Kidney epithelial cell (primary cell): ENCODE measurements at regions not wholly inside any gene's neighbourhood (a gene's known extent, or its start where the extent isn't known, plus 50 kb on each side); places are given as distances from the start of the nearest gene placed in this dataset.
"Not testable (repeated sequence)": the region's sequence is repeated elsewhere in the genome, so short reads cannot be mapped to it uniquely, and the experiment has no call there.

Experiments
- DNase-seq: peaks from one replicate; pipeline ENCODE4 v3.0.0-alpha.2; 2010; ENCODE audit warnings: low read depth
- H3K27me3 ChIP-seq: 2 replicates; pipeline ENCODE4 v1.6.0; 2011; ENCODE audit warnings: low read length; ENCODE audit not compliant: control insufficient read depth, insufficient read depth
- H3K36me3 ChIP-seq: 2 replicates; pipeline ENCODE4 v1.5.1; 2011; ENCODE audit warnings: low read length; ENCODE audit not compliant: control insufficient read depth, insufficient read depth
- H3K4me3 ChIP-seq: 2 replicates; pipeline ENCODE4 v1.5.1; 2011; ENCODE audit warnings: low read depth, mild to moderate bottlenecking, control low read depth, low read length
- CTCF ChIP-seq: IDR thresholded peaks from 2 replicates; pipeline ENCODE4 v1.5.1; 2011; ENCODE audit warnings: mild to moderate bottlenecking, moderate library complexity, low read length, control low read depth, inconsistent platforms; ENCODE audit not compliant: insufficient read depth, poor library complexity, severe bottlenecking

- Histone ChIP-seq H3K36me3 (no peaks in the 10 kb centered on the region), H3K27me3 (no peaks in the 10 kb centered on the region), H3K4me3 (no peak overlapping the region)
- no peak for TF ChIP-seq CTCF
- no peak for DNase-seq
Measured at GRCh38 chr12:70008944-70009343, 183.9 kb downstream of the MYRFL start.

- no peak for TF ChIP-seq CTCF
- no peak overlapping the region for H3K4me3 ChIP-seq
- DNase-seq = no peak
- H3K27me3 ChIP-seq = no peaks in the 10 kb centered on the region
- no peaks in the 10 kb centered on the region for H3K36me3 ChIP-seq
Measured at GRCh38 chr12:70011353-70011752, 186.3 kb downstream of the MYRFL start.

GRCh38 chr12:70013016-70013415, 188.0 kb downstream of the MYRFL start:
- H3K36me3 ChIP-seq, DNase-seq, H3K27me3 ChIP-seq: not testable (repeated sequence)
- H3K4me3 ChIP-seq = peak overlapping the region; percentile 14

GRCh38 chr12:70028515-70028914, 203.5 kb downstream of the MYRFL start:
- no peak for DNase-seq
- TF ChIP-seq CTCF = no peak
- H3K4me3 ChIP-seq = no peak overlapping the region
- H3K27me3 ChIP-seq = no peaks in the 10 kb centered on the region
- H3K36me3 ChIP-seq = no peaks in the 10 kb centered on the region

GRCh38 chr12:70028918-70029317, 203.9 kb downstream of the MYRFL start:
- Histone ChIP-seq H3K4me3 (no peak overlapping the region), H3K27me3 (no peaks in the 10 kb centered on the region), H3K36me3 (no peaks in the 10 kb centered on the region)
- DNase-seq = no peak
- TF ChIP-seq CTCF = no peak

GRCh38 chr12:70031046-70031445, 206.0 kb downstream of the MYRFL start:
- no peak overlapping the region for H3K4me3 ChIP-seq
- no peak for DNase-seq
- H3K27me3 ChIP-seq = no peaks in the 10 kb centered on the region
- H3K36me3 ChIP-seq = no peaks in the 10 kb centered on the region
- TF ChIP-seq CTCF = no peak

GRCh38 chr12:70032076-70032475, 207.0 kb downstream of the MYRFL start:
- Histone ChIP-seq H3K27me3 (no peaks in the 10 kb centered on the region), H3K4me3 (no peak overlapping the region), H3K36me3 (no peaks in the 10 kb centered on the region)
- no peak for DNase-seq
- no peak for TF ChIP-seq CTCF
